Right lobe of liver (tissue), 4 donors: ENCODE measurements at regions not wholly inside any gene's neighbourhood (a gene's known extent, or its start where the extent isn't known, plus 50 kb on each side); places are given as distances from the start of the nearest gene placed in this dataset.

Source experiments
- POLR2A ChIP-seq: fragments of 450-650 bp; IDR thresholded peaks from one replicate; pipeline ENCODE4 v1.6.1; 2017; ENCODE audit warnings: antibody characterized with exemption, mild to moderate bottlenecking
- TF ChIP-seq, protein P1 (sequence below), 4 donors: fragments of 200-600 bp in 3 of 4; fragments of 450-650 bp in 1 of 4; IDR thresholded peaks; one replicate each; pipeline versions ENCODE4 v1.5.1 to v1.8.0; 2016 to 2022; ENCODE audit warnings: antibody characterized with exemption in 4 of 4, mild to moderate bottlenecking in 2 of 4
- donor health status: DM: no; HTN: no; CAD: no.
- donor health status: DM: no; HTN: no; CAD: no.
- donor health status: DM: no; HTN: yes; CAD: no.

DNA sequence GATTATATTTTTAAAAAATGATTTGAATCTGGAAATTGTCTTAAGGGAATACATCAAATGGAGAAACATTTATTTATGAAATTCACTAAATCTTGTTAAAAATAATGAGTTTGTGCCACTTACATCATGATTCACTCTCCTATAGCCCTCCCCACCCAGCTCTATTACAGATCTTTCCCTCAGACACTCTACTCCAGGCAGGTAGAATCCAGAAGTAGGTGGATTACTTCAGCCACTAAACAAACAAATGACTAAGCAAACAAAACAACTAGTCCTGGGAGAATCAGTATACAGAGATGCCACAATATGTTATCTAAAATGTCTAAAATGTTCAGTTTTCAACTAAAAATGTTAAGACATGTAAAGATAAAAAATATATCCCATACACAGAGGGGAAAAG is 608.1 kb upstream of the UBE2E2 start:
- TF ChIP-seq POLR2A = no peak
- TF ChIP-seq, protein P1, sequence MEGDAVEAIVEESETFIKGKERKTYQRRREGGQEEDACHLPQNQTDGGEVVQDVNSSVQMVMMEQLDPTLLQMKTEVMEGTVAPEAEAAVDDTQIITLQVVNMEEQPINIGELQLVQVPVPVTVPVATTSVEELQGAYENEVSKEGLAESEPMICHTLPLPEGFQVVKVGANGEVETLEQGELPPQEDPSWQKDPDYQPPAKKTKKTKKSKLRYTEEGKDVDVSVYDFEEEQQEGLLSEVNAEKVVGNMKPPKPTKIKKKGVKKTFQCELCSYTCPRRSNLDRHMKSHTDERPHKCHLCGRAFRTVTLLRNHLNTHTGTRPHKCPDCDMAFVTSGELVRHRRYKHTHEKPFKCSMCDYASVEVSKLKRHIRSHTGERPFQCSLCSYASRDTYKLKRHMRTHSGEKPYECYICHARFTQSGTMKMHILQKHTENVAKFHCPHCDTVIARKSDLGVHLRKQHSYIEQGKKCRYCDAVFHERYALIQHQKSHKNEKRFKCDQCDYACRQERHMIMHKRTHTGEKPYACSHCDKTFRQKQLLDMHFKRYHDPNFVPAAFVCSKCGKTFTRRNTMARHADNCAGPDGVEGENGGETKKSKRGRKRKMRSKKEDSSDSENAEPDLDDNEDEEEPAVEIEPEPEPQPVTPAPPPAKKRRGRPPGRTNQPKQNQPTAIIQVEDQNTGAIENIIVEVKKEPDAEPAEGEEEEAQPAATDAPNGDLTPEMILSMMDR (IDR thresholded peaks at IDR 0.05) = no peak
